HG03432 (cell line): ENCODE measurements at regions not wholly inside any gene's neighbourhood (a gene's known extent, or its start where the extent isn't known, plus 50 kb on each side); places are given as distances from the start of the nearest gene placed in this dataset.
"Not testable (repeated sequence)": the region's sequence is repeated elsewhere in the genome, so short reads cannot be mapped to it uniquely, and the experiment has no call there.

Experiments
- ATAC-seq: cut with Tn5 transposase; IDR thresholded peaks from one replicate; pipeline ENCODE4 v1.9.1; 2021; ENCODE audit warnings: mild to moderate bottlenecking, moderate library complexity; ENCODE audit not compliant: unreplicated experiment

DNA sequence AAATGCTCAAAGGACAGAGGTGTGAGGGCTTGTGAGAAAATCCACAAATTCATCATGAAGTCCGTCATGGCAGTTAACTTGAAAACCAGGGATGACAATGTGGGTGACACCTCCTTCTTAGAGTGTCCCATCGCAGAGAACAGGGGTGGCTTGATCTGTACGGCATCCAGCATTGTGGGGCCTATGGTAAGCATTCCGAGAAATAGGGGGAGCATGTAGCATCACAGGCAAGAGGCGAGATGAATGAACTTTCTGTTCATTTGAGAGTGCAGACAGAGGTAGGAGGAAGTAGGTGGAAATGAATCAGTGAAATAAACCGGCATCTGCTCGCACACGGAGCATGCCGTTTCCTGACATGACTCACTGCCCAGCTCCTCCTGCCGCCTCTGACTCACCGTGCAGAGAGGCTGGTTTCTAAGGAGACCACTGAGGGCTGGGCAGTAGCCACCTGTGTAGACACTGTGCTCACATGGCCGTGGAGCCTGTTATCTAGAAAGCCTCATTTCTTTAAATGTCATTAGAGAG, 339.0 kb downstream of the RFC3 start:
- ATAC-seq = peak; percentile 99

DNA sequence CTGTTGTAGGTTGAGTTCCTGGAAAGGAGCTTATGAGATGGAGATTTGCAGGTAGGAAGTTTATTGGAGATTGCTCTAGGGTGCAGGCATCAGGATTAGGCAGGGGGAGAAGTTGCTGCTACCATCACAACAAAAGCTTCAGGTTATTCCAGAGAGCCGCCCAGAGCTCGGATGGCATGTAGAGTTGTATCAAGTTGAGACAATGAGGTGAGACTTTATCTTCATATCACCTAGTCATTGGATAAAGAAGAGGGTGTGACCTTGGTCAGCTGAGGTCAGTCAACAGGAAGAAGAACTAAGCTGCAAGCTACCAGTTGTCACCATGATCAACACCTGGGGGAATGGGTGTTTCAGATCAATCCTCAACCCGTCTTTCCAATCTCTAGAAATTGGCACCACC, 342.0 kb downstream of the RFC3 start:
- no peak for ATAC-seq

DNA sequence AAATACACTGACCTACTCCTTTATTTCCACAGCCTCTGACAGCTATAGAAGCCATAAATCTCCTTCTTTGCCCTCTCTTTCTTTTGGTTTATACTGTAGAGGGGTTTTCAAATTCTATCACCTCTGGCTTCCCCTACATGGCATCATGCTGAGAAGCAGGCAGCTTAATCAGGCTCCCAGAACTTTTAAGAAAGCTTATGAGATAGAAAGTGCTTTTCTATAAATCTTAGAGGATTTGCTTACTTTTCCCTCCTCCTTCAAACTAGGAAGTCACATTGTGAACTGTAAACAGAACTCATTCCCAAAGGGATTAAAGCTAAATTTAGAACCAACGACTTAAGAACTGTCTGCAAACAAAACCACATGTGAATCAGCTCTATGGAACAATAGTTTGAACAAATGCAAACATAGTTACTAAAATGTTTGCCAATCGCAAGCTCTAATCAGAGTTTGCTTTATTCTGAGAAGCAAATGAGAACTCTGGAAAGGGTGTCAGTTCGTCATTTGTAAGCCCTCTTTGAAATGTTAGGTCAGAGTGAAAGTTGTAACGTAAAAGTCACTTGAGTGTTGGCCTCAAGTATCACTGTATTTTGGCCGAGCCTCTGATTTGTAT, 344.1 kb downstream of the RFC3 start:
- ATAC-seq = no peak

DNA sequence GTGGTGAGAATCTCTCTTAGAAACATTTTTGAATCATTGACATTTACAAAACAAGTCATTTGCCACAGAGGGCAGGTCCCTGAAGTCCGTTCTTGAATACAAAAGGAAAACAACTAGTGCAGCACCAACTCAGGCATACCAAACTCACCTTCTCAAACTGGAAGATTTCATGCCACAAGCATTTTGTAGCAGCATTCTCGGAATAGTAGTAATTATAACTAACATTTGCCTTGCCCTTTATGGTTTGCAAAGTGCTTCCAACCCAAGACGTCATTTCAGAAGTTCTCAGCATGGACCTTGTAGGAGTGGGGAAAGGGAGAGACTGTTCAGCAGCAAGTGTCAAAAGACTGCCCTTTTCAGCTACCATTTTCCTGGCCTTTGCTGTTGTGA, 344.6 kb downstream of the RFC3 start:
- no peak for ATAC-seq

DNA sequence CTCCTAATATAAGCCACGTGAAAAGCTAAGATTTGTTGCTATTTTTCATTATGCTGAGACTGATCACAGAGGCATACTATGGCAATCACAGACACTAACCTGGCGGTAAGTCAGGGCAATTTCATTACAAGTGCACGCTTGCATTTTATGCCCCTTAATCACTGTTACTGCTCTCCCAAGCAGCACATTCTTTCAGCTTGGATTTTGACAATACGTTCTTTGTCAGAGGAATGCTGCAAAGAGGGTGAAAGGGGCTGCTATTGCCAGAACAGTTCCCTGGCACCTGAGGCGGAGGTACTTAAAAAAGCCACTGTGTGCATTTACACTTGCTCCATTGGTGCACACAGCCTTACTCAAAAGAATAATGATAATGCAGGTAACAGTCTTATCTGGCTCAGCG, 346.6 kb downstream of the RFC3 start:
- no peak for ATAC-seq

DNA sequence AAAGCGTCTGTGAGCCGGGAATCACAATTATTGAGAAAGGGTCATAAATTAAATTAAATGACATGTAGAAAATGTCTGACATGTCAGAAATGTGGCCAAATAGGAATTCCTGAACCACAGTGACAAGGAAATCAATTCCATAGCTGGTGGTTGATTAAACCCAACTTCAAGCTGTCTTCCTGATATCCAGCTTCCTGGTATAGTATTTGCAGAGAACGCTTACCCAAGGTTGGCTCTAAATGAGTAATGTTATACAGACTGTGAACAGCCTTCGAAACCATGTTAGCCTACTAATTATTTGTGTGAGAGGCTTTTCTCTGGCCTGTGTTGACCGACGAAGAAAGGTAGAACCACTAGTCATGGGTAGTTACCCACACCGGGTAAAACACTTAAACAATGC, 347.2 kb downstream of the RFC3 start:
- no peak for ATAC-seq

DNA sequence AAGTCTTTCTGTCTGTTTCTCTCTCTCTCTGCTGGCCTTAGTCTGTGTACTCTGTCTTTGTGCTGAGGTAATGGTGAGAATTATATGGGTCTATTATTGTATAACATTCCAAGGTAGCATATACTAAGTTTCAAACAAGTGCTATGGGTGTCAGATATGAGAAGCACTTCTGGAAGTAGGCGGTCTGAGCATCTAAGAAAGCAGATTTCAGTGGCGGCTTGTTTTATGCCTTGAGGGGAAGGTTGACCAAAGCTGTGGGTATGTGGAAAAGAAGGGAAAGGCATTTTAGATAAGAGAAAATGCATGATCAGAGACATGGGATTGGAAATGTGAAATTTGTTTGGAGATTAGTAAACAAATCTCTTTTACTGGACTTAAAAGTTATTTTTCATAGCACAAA, 348.5 kb downstream of the RFC3 start:
- no peak for ATAC-seq

DNA sequence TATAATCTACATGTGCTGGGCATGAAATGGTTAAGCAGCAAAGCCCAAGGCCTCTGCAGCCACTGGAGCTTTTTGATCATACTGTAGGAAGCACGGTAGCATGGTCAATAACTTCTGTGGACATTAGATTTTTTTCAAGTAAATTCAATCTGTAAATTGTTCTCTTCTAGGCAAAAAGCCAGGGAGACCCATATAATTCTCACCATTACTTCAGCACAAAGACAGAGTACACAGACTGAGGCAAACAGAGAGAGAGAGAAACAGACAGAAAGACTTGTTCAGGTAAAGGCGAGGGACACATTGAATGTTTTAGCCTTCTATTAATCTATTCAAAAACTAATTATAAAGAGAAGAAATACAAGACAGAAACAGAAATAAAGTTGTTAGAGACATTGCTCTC, 349.4 kb downstream of the RFC3 start:
- no peak for ATAC-seq

DNA sequence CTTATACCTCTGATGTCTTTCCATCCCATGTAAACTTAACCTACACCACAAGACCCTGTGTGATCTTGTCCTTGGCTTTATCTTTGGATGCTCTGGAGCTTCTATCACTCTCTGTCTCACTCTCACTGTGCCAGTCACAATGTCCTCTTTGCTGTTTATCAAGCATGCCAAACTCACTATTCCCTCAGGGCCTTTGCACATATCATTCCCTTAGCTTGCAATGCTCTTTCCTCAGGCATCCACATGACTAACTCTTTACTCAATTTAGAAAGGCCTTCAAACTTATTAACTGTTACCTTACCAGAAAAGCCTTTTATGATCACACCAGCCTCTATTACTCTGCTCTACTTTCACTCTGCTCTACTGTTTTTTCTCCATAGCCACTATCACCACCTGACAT, 354.1 kb downstream of the RFC3 start:
- ATAC-seq = no peak

DNA sequence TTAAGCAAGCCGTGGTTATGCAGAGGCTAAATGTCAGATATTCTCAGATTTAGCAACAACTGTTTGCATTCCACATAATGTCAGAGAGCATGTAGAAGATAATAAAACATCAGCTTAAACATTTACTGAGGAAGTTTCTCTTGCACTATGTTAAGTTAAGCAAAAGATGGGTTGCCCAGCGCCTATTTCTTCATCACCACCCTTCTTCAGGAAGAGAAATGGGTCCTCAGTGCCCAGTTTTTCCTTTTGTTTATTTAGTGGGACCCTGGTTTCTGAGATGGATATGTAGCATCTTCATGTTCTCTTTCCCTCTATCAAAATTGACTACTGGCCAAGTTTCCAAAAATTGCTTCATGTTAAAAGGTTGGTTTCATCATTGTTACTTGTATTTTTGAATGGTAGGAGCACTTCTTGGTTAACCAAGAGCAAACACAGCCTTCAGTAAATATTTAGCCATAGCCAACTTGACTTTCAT, 356.8 kb downstream of the RFC3 start:
- no peak for ATAC-seq

DNA sequence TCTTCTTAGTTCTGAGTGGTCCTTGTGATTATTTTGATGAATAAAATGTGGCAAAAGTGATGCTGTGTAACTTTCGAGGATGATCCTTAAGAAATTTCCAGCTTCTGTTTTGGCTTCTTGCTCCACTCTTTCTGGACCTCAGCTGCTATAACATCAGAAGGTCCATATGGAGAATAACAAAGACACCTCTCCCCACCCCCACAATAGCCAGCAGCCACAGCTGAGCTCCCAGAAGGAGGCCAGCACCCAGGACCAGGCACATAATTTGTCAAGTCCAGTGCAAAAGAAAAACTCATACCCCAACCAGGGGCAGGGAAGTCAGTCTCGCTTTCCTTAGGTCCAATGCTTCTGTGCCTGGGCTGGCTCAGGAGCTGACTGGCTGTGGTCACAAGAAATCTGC, 357.6 kb downstream of the RFC3 start:
- no peak for ATAC-seq

DNA sequence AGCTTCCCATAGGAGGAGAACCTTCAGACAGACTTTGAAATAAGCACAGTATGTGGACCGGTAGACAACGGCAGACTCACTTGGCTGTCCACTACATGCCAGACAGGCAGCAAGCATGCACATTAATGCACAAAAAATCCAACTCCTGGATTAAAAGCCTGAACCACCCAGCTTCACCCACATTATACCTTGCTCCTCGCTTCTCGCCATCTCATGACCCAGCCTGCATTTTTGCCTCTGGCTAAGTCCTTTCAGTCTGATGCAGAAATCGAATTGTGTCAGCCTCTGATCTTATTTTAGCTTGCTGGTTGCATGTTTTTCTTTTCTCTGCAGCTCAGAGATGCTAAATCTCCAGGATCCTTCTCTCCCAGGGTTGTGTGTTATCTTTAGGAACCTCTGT, 358.7 kb downstream of the RFC3 start:
- ATAC-seq = no peak

DNA sequence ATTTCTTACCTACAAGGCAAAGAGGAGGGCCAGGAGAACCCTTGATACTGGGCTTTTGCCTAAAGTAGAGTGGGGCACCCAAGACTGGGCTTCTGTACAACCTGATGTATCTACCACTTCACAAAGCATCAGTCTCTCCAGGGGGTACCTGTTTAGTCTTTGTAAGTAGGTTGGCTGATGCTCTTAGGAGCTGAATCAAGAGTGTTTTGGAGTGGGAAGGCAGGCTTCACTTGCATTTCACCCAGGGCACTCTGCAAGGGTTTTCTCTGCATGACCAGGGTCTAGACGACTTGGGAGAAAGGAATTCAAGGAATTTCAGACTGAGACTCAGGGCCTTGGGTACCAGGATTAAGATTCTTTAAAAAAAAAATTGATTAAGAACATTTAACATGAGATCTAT, 361.5 kb downstream of the RFC3 start:
- ATAC-seq = no peak

DNA sequence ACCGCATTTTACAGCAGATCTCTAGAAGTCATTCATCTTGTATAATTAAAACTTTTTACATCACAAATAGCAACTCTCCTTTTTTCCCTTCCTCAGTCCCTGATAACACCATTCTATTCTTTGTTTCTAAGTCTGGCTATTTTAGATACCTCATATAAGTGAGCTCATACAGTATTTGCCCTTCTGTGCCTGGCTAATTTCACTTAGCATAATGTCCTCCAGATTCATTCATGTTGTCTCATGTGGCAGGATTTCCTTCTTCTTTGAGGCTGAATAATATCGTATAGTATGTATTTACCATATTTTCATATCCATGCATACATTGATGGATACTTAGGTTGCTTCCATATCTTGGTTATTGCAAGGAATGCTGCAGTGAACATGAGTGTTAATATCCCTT, 362.0 kb downstream of the RFC3 start:
- ATAC-seq = no peak

DNA sequence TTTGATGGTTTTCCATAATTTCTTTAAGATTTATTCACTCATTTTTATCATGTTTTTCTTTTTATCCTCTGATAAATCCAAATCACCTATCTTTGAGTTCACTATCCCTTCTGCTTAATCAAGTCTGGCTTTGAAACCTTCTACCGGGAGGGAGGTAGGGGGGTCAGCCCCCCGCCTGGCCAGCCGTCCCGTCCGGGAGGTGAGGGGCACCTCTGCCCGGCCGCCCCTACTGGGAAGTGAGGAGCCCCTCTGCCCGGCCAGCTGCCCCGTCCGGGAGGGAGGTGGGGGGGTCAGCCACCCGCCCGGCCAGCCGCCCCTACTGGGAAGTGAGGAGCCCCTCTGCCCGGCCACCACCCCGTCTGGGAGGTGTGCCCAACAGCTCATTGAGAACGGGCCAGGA, 363.3 kb downstream of the RFC3 start:
- not testable (repeated sequence) for ATAC-seq

DNA sequence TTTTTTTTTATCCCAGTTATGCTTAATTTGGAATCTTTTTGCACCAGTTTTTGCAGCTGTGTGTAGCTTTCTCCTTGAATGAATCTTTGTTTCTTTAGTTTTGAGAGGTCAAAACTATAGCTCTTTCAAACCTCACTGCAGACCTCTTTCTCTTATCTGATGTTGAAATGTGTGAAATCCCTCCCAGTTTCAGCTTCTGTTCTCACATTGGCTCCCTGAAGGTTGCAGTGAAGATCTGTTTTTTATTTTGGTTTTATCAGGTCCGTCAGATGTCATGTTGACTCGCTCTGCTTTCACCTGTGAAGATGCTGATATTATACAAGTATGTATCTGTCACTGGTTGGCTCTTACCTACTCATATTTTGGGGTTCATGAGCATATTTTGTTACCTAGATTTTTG, 372.0 kb downstream of the RFC3 start:
- no peak for ATAC-seq

DNA sequence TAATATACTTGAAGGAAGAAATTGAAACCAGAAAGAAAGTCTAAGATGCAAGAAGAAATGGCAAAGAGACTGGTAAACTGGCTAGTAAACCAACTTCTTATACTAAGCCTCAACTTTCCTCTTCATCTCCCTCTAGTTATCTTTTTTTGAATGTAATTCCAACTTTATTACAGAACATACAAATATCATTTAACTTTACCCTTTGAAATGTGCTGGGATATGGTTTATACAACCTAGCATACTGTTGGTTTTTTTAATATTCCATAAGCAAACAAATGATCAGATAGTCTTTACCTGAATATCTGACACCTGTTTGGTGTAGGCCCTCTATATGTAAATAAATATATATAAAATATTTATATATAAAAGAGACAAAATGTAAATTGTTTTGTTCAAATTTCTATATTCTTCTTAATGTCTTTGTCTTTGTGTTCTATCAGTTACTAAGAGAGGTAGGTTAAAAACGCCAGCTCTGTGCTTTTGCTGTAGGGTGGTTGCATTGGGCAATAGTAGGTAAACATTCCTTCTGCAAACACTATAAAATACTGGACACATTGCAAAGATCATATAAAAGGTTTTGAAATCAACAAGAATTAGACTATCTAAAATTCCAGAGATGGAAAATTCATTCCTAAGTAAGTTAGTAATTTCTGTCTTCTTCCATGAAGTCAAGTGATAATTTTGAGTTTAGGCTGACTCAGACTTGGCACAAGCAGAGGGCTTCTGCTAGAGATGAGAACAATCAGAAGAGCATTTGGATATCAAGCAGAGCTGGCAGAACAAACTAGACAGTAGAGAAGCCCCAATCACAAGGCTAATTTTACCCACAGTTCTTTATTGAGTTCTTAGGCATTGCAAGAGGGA, 383.3 kb downstream of the RFC3 start:
- ATAC-seq = no peak

DNA sequence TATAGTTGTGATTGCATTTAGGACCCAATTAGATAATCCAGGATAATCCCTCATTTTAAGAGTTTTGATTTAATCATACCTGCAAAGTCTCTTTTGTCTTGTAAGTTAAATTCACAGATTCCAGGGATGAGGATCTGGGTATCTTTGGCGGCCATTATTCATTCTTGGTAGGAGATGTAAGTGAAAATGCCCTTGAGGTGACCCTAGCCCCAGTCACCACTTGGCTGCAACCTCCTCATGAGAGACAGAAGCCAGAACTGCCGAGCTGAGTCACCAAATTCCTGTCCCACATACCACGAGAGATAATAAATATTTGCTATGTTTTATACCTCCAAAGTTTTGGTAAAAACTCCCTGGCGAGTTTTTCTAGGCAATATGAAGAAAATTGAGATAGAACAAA, 389.4 kb downstream of the RFC3 start:
- ATAC-seq = no peak

DNA sequence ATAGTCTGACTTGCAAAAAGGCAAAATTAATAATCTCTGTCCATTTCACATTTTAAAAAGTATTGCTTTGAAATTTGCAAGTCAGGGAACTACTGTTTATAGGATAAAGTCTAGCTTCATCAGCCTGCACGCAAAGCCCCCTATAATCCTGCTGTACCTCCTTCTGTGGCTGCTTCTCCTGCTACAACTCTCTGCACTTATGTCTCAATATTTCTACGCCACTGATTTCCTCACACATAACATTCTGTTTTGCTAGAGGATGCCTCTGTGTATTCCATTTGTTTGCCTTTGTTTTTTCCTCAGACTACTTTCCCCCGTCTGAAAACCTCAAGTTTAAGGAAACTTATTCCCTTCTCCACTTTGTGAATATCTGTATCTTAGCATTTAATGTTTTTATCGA, 389.9 kb downstream of the RFC3 start:
- ATAC-seq = no peak

DNA sequence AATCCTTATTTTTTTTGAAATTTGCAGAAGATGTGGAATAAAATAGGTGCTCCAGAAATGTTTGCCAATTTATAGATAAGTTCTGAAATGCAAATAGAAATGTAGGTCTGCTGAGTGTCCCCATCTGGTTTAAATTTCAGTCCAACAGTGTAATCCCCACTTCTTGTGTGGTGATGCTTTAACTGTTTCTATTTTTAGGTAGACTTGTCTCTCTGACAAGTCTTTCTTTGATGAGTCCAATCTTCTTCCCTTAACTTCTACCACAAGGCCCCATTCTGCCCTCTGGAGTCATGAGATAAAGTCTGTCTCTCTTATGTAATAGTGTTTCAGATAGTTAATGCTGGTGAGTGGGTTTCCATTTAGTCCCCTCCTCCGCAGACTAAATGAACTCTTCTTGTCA, 390.4 kb downstream of the RFC3 start:
- ATAC-seq = no peak

DNA sequence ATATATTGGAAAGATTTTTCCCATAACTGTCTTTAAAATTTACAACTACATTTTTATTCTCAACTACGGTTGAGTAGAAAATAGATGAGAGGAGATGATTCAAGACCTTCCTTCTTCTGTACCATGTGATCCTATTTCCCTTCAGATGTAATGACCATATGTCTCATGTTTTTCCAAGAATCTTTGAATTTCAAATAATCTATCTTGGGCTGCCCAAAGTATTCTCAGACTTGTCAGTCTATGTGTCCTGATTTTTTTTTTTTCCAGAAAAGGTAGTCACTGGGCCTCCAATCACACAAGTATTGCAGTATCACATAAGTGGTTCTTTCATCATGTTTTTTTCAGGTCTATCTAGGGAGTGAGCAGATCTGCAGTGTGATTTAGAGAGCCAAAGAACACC, 392.4 kb downstream of the RFC3 start:
- ATAC-seq = no peak

DNA sequence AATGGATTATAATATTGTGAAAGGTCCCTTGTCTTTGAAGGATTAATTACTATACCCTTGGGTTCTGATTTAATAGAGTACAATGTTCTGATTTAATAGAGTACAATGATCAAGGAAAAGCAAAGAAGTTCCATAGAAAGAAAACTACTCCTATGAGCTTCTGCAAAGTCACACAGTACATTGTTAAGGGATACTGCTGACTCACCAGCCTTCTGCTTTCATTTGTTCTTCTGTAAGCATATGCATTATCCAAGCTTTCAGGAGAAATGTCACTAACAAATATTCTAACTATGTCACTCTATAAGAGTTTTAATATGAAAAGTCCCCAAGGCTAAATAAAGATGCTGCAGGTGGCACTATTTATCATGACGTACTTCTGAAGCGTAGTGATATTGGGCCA, 396.7 kb downstream of the RFC3 start:
- no peak for ATAC-seq
